ENCODE measurements at regions not wholly inside any gene's neighbourhood (a gene's known extent, or its start where the extent isn't known, plus 50 kb on each side); places are given as distances from the start of the nearest gene placed in this dataset.

GRCh38 chr2:160664603-160665140 is 171.1 kb upstream of the RBMS1 start:
- H3K4me1 Mint-ChIP-seq (ENCODE audit: low read depth): peaks cover 22% of the 10 kb centered on the region
- H3K36me3 Mint-ChIP-seq (ENCODE audit: low read depth): no peaks in the 10 kb centered on the region
- no peak overlapping the region for H3K27ac Mint-ChIP-seq
- no peaks in the 10 kb centered on the region for H3K27me3 Mint-ChIP-seq
- DNase-seq: no peak
- H3K9me3 Mint-ChIP-seq: no peaks in the 10 kb centered on the region
- no peak overlapping the region for H3K4me3 Mint-ChIP-seq

DNA sequence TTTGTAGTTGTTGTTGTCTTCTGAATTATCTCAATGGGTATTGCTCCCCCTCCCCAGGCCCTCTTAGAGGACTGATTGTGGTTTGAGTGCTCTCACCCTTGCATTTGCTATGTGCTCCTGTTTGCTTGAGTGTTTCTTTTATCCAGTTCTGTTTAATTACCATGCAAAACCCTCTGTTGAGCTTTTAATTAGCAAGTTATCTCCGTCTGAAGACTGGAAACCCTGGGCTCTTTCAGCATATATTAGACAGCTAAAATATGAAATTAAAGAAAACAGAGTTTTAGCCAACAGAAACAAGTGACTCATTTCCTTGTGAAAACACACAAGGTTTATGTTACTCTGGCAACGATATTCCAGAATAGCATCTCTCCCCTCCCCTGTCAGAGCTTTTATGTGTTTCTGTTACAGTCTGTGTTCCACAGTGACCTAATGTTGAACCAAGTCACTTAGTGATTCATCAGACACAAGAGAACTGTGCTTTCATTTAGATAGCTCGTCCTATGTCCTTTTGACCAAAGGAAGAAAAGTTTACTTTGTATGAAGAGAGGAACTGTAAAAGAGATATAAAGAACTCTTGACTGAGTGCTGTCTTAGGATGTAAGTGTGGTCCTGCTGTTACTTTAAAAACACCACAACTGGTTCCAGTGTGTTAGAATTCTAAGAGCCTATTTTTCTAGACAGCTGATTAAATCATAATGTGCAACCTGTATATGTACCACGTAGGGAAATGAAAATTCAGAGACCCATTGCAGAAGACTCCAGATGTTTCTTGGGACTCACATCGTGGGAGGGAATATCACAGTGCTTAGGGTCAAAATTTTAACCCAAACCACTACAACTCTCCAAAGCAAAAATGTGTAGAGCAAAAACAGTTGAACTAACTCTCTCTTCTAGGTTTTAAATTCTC is 172.8 kb upstream of the RBMS1 start:
- Mint-ChIP-seq H3K9me3 (no peaks in the 10 kb centered on the region), H3K27ac (peak overlapping the region; percentile 48), H3K4me1 (ENCODE audit: low read depth) (peaks cover 22% of the 10 kb centered on the region), H3K27me3 (no peaks in the 10 kb centered on the region), H3K4me3 (peak overlapping the region; percentile 52), H3K36me3 (ENCODE audit: low read depth) (no peaks in the 10 kb centered on the region)
- DNase-seq: no peak

DNA sequence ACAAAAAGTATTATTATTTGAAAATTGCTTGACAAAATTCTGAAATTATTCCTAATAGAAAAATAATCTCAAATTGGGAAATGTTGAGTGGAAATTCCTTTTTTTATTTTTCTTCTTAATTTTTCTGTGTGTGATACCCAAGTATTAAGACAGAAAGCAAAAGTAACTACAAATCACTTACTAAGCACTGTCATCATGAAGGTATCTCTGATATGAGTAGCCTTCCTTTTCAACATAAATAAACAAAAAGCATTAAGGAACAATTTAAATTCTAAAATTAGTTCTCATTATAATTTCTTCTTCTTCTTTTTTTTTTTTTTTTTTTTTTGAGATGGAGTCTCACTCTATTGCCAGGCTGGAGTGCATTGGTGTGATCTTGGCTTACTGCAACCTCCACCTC is 174.2 kb upstream of the RBMS1 start:
- no peak for DNase-seq
- no peaks in the 10 kb centered on the region for H3K27me3 Mint-ChIP-seq
- H3K36me3 Mint-ChIP-seq (ENCODE audit: low read depth): no peaks in the 10 kb centered on the region
- H3K27ac Mint-ChIP-seq: no peak overlapping the region
- no peaks in the 10 kb centered on the region for H3K9me3 Mint-ChIP-seq
- no peak overlapping the region for H3K4me3 Mint-ChIP-seq
- H3K4me1 Mint-ChIP-seq (ENCODE audit: low read depth): peaks cover 22% of the 10 kb centered on the region

DNA sequence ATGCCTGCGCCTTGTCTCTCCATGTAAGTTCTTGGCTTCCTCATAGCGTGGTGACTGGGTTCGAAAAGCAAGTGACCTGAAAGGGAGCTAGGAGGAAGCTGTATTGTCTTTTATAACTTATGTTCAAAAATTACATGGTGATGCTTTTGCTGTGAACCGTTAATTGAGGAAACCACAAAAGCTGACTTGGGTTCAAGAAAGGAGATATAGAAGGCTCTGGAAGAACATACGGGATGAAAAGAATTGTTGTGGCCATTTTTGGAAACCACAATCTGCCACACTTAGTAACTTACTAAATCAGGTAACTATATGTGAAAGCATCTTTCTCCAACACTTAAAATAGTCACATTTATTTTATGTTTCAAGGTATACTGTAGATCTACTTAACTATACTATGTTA is 177.0 kb upstream of the RBMS1 start:
- no peaks in the 10 kb centered on the region for H3K9me3 Mint-ChIP-seq
- DNase-seq: no peak
- peaks cover 20% of the 10 kb centered on the region for H3K4me1 Mint-ChIP-seq (ENCODE audit: low read depth)
- H3K36me3 Mint-ChIP-seq (ENCODE audit: low read depth): no peaks in the 10 kb centered on the region
- H3K27me3 Mint-ChIP-seq: no peaks in the 10 kb centered on the region
- no peak overlapping the region for H3K27ac Mint-ChIP-seq
- no peak overlapping the region for H3K4me3 Mint-ChIP-seq

GRCh38 chr2:160672211-160672610 is 178.6 kb upstream of the RBMS1 start:
- Mint-ChIP-seq H3K4me1 (ENCODE audit: low read depth) (peaks cover 4% of the 10 kb centered on the region), H3K27me3 (no peaks in the 10 kb centered on the region), H3K9me3 (no peaks in the 10 kb centered on the region), H3K27ac (no peak overlapping the region), H3K36me3 (ENCODE audit: low read depth) (no peaks in the 10 kb centered on the region), H3K4me3 (no peak overlapping the region)
- DNase-seq: no peak

GRCh38 chr2:160674146-160674750 is 180.6 kb upstream of the RBMS1 start:
- no peak for DNase-seq
- H3K27me3 Mint-ChIP-seq: no peaks in the 10 kb centered on the region
- H3K4me3 Mint-ChIP-seq: no peak overlapping the region
- H3K9me3 Mint-ChIP-seq: no peaks in the 10 kb centered on the region
- H3K4me1 Mint-ChIP-seq (ENCODE audit: low read depth): no peaks in the 10 kb centered on the region
- no peaks in the 10 kb centered on the region for H3K36me3 Mint-ChIP-seq (ENCODE audit: low read depth)
- no peak overlapping the region for H3K27ac Mint-ChIP-seq

- Mint-ChIP-seq H3K4me3 (no peak overlapping the region), H3K9me3 (peaks cover 4% of the 10 kb centered on the region), H3K27me3 (no peaks in the 10 kb centered on the region), H3K36me3 (ENCODE audit: low read depth) (no peaks in the 10 kb centered on the region), H3K27ac (no peak overlapping the region), H3K4me1 (ENCODE audit: low read depth) (no peaks in the 10 kb centered on the region)
- DNase-seq: no peak
Measured at GRCh38 chr2:160679686-160680085, 186.1 kb upstream of the RBMS1 start.

DNA sequence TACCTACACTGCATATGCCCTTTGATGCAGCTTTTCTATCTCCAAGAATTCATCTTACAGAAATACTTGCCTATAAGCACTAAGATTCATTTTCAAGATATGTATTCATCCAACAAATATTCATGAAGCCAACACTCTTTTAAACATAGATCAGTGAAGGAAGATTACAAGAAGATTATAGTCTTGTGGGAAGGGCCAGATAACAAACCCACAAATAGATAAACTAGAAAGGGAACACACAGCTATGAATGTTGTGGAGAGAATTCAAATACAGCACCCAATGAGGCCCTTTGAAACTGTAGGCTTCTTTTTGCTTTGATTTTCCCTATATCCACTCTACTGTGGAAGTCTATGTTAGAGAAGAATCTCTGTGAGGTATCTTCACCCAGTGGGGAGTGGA is 186.7 kb upstream of the RBMS1 start:
- H3K36me3 Mint-ChIP-seq (ENCODE audit: low read depth): no peaks in the 10 kb centered on the region
- no peak for DNase-seq
- H3K4me1 Mint-ChIP-seq (ENCODE audit: low read depth): no peaks in the 10 kb centered on the region
- no peaks in the 10 kb centered on the region for H3K27me3 Mint-ChIP-seq
- H3K4me3 Mint-ChIP-seq: no peak overlapping the region
- H3K9me3 Mint-ChIP-seq: peaks cover 4% of the 10 kb centered on the region
- H3K27ac Mint-ChIP-seq: no peak overlapping the region

GRCh38 chr2:160680974-160681373 is 187.4 kb upstream of the RBMS1 start:
- no peak overlapping the region for H3K4me3 Mint-ChIP-seq
- H3K9me3 Mint-ChIP-seq: peaks cover 4% of the 10 kb centered on the region
- DNase-seq: no peak
- no peaks in the 10 kb centered on the region for H3K36me3 Mint-ChIP-seq (ENCODE audit: low read depth)
- H3K4me1 Mint-ChIP-seq (ENCODE audit: low read depth): no peaks in the 10 kb centered on the region
- H3K27me3 Mint-ChIP-seq: no peaks in the 10 kb centered on the region
- H3K27ac Mint-ChIP-seq: no peak overlapping the region

- no peak overlapping the region for H3K27ac Mint-ChIP-seq
- H3K9me3 Mint-ChIP-seq: peaks cover 4% of the 10 kb centered on the region
- DNase-seq: no peak
- H3K4me1 Mint-ChIP-seq (ENCODE audit: low read depth): no peaks in the 10 kb centered on the region
- no peaks in the 10 kb centered on the region for H3K27me3 Mint-ChIP-seq
- H3K4me3 Mint-ChIP-seq: no peak overlapping the region
- no peaks in the 10 kb centered on the region for H3K36me3 Mint-ChIP-seq (ENCODE audit: low read depth)
Measured at GRCh38 chr2:160683206-160683605, 189.6 kb upstream of the RBMS1 start.

- Mint-ChIP-seq H3K27ac (no peak overlapping the region), H3K27me3 (no peaks in the 10 kb centered on the region), H3K9me3 (no peaks in the 10 kb centered on the region), H3K4me1 (ENCODE audit: low read depth) (no peaks in the 10 kb centered on the region), H3K4me3 (no peak overlapping the region), H3K36me3 (ENCODE audit: low read depth) (no peaks in the 10 kb centered on the region)
- no peak for DNase-seq
Measured at GRCh38 chr2:160687629-160688028, 194.0 kb upstream of the RBMS1 start.

DNA sequence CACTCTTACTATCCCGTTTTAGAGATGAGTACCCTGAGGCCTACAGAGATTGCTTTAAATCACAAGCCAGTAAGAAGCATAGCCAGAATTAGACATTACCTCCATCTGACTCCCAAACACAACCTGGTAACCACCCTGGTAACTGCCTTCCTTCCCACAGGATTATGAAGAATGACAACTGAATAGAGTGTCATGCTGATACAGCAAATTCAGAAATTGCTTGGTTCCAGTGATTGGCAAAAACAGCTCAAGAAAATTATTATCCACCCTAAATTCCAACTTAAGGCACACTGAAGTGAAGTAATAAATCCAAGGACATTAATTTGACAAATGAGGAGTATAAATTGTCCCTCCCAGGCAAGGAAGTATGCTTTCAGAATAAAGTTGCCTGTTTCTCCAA is 195.8 kb upstream of the RBMS1 start:
- no peaks in the 10 kb centered on the region for H3K27me3 Mint-ChIP-seq
- no peak overlapping the region for H3K27ac Mint-ChIP-seq
- no peaks in the 10 kb centered on the region for H3K4me1 Mint-ChIP-seq (ENCODE audit: low read depth)
- no peaks in the 10 kb centered on the region for H3K9me3 Mint-ChIP-seq
- no peak overlapping the region for H3K4me3 Mint-ChIP-seq
- no peak for DNase-seq
- H3K36me3 Mint-ChIP-seq (ENCODE audit: low read depth): no peaks in the 10 kb centered on the region

DNA sequence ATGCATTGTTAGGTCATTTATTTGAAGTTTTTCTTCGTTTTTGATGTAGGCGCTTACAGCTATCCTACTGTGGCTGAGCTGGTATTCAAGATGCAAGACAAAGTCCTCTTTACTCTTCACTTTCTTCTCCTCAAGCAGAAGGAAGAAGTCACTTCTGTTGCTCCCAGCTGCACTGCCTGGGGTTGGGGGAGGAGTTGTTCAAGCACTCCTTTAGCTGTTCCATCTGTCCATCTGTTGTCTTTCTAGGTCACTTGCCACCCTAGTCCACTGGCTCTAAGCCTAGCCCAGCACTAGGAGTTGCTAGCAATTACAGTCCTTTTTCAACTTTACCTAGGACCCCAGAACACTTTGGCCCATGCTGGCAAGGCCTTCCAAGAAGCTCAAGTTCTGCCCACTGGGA is 200.6 kb upstream of the RBMS1 start:
- Mint-ChIP-seq H3K27ac (no peak overlapping the region), H3K36me3 (ENCODE audit: low read depth) (no peaks in the 10 kb centered on the region), H3K9me3 (no peaks in the 10 kb centered on the region), H3K4me3 (no peak overlapping the region), H3K4me1 (ENCODE audit: low read depth) (no peaks in the 10 kb centered on the region), H3K27me3 (no peaks in the 10 kb centered on the region)
- no peak for DNase-seq

GRCh38 chr2:160694631-160695030 is 201.0 kb upstream of the RBMS1 start:
- Mint-ChIP-seq H3K36me3 (ENCODE audit: low read depth) (no peaks in the 10 kb centered on the region), H3K4me1 (ENCODE audit: low read depth) (no peaks in the 10 kb centered on the region), H3K4me3 (no peak overlapping the region), H3K27ac (no peak overlapping the region), H3K9me3 (no peaks in the 10 kb centered on the region), H3K27me3 (no peaks in the 10 kb centered on the region)
- no peak for DNase-seq

- Mint-ChIP-seq H3K4me3 (no peak overlapping the region), H3K4me1 (ENCODE audit: low read depth) (no peaks in the 10 kb centered on the region), H3K27ac (no peak overlapping the region), H3K9me3 (no peaks in the 10 kb centered on the region), H3K27me3 (no peaks in the 10 kb centered on the region), H3K36me3 (ENCODE audit: low read depth) (no peaks in the 10 kb centered on the region)
- DNase-seq: no peak
Measured at GRCh38 chr2:160695402-160696086, 201.9 kb upstream of the RBMS1 start.

All from activated T-cell treated with anti-CD3 and anti-CD28 coated beads, Interleukin-2, amount 50 U/mL, for 24 hours (primary cell).